Endodermal cell (in vitro differentiated cells): ENCODE measurements at regions not wholly inside any gene's neighbourhood (a gene's known extent, or its start where the extent isn't known, plus 50 kb on each side); places are given as distances from the start of the nearest gene placed in this dataset.

ENCODE experiments used
- DNase-seq: peaks from one replicate; pipeline ENCODE4 v3.0.0-alpha.2; 2017
- H3K27ac ChIP-seq: 2 replicates; pipeline ENCODE4 v1.5.1; 2013; ENCODE audit warnings: mild to moderate bottlenecking, low read depth, low read length, moderate library complexity
- H3K27me3 ChIP-seq: 2 replicates; pipeline ENCODE4 v1.6.1; 2013; ENCODE audit warnings: mild to moderate bottlenecking, low read length, moderate library complexity; ENCODE audit not compliant: insufficient read depth, control insufficient read depth, poor library complexity, severe bottlenecking
- H3K36me3 ChIP-seq: 2 replicates; pipeline ENCODE4 v1.7.0; 2013; ENCODE audit warnings: mild to moderate bottlenecking, low read length, moderate library complexity; ENCODE audit not compliant: control insufficient read depth, insufficient read depth
- H3K4me1 ChIP-seq: one replicate; pipeline ENCODE4 v1.7.0; 2013; ENCODE audit warnings: low read length; ENCODE audit not compliant: control insufficient read depth, insufficient read depth
- H3K4me3 ChIP-seq: 2 replicates; pipeline ENCODE4 v1.5.1; 2013; ENCODE audit warnings: mild to moderate bottlenecking, low read length, moderate library complexity
- H3K9ac ChIP-seq: 2 replicates; pipeline ENCODE4 v1.6.1; 2013; ENCODE audit warnings: mild to moderate bottlenecking, low read length, moderate library complexity; ENCODE audit not compliant: poor library complexity, severe bottlenecking; ENCODE audit errors: extremely low read depth
- H3K9me3 ChIP-seq: 2 replicates; pipeline ENCODE4 v1.6.1; 2013; ENCODE audit warnings: mild to moderate bottlenecking, low read length, moderate library complexity; ENCODE audit not compliant: control insufficient read depth
- H3K27ac Mint-ChIP-seq: 2 replicates; pipeline ENCODE4 v1.8.0; 2020; ENCODE audit warnings: mixed read lengths
- H3K27me3 Mint-ChIP-seq: 2 replicates; pipeline ENCODE4 v1.8.0; 2021; ENCODE audit warnings: mild to moderate bottlenecking, mixed read lengths; ENCODE audit not compliant: insufficient read depth
- H3K36me3 Mint-ChIP-seq: 2 replicates; pipeline ENCODE4 v1.8.0; 2020; ENCODE audit warnings: low read depth, mixed read lengths
- H3K4me1 Mint-ChIP-seq: 2 replicates; pipeline ENCODE4 v1.8.0; 2020; ENCODE audit warnings: mixed read lengths
- H3K4me3 Mint-ChIP-seq: 2 replicates; pipeline ENCODE4 v1.8.0; 2020; ENCODE audit warnings: mild to moderate bottlenecking, moderate library complexity, mixed read lengths
- H3K9me3 Mint-ChIP-seq: 2 replicates; pipeline ENCODE4 v1.8.0; 2020; ENCODE audit warnings: mild to moderate bottlenecking, mixed read lengths
- CTCF ChIP-seq: fragments of 200-600 bp; sonication (generic); conservative IDR thresholded peaks from 2 replicates; pipeline ENCODE4 v1.5.0; 2021; ENCODE audit warnings: antibody characterized with exemption, mild to moderate bottlenecking
- WGBS, 2 experiments: methylation state at CpG; one replicate each; pipeline versions ENCODE4 v1.1.5 to v1.1.7; 2013; ENCODE audit warnings: missing lambda C conversion rate in 2 of 2, mixed read lengths in 1 of 2; ENCODE audit not compliant: insufficient coverage in 1 of 2, insufficient read length in 1 of 2; 5-methylcytosine and 5-hydroxymethylcytosine counted together

GRCh38 chr11:10634407-10634806 is 59.1 kb downstream of the IRAG1 start:
- no peaks in the 10 kb centered on the region for H3K36me3 Mint-ChIP-seq
- H3K27me3 Mint-ChIP-seq: peaks cover 1% of the 10 kb centered on the region
- H3K4me1 Mint-ChIP-seq: no peaks in the 10 kb centered on the region
- H3K4me3 Mint-ChIP-seq: no peak overlapping the region
- no peak overlapping the region for H3K4me3 ChIP-seq
- H3K9me3 Mint-ChIP-seq: no peaks in the 10 kb centered on the region
- H3K9me3 ChIP-seq: no peaks in the 10 kb centered on the region
- no peaks in the 10 kb centered on the region for H3K27me3 ChIP-seq
- no peak overlapping the region for H3K27ac Mint-ChIP-seq
- H3K36me3 ChIP-seq: no peaks in the 10 kb centered on the region
- 83 to 98% methylated on average over 2 to 3 of the region's 3 CpGs for WGBS, 2 experiments
- H3K9ac ChIP-seq: no peak overlapping the region
- no peak overlapping the region for H3K27ac ChIP-seq
- TF ChIP-seq CTCF: no peak
- H3K4me1 ChIP-seq: no peaks in the 10 kb centered on the region
- DNase-seq: peak; percentile 4

DNA sequence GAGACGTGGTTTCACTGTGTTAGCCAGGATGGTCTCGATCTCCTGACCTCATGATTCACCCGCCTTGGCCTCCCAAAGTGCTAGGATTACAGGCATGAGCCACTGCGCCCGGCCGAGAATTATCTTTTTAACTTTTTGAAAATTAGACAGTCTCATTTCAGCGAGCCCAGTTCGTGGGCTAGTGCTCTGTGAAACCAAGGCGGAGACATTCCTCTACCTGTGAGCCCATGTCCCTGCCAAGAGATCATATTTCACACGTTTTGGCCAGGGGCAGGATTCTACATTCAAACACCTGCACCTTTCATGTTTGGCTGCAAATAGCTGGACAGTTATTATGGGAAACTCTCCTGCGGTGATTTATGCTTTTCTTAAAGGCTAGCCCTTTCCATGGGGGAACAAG is 60.3 kb downstream of the IRAG1 start:
- 87 to 90% methylated on average over 9 to 11 of the region's 11 CpGs for WGBS, 2 experiments
- Mint-ChIP-seq H3K27ac (no peak overlapping the region), H3K36me3 (no peaks in the 10 kb centered on the region), H3K4me3 (no peak overlapping the region), H3K4me1 (no peaks in the 10 kb centered on the region), H3K9me3 (no peaks in the 10 kb centered on the region), H3K27me3 (peaks cover 1% of the 10 kb centered on the region)
- DNase-seq: peak; percentile 27
- Histone ChIP-seq H3K4me3 (no peak overlapping the region), H3K9ac (no peak overlapping the region), H3K4me1 (no peaks in the 10 kb centered on the region), H3K27me3 (no peaks in the 10 kb centered on the region), H3K9me3 (no peaks in the 10 kb centered on the region), H3K27ac (no peak overlapping the region), H3K36me3 (no peaks in the 10 kb centered on the region)
- no peak for TF ChIP-seq CTCF

DNA sequence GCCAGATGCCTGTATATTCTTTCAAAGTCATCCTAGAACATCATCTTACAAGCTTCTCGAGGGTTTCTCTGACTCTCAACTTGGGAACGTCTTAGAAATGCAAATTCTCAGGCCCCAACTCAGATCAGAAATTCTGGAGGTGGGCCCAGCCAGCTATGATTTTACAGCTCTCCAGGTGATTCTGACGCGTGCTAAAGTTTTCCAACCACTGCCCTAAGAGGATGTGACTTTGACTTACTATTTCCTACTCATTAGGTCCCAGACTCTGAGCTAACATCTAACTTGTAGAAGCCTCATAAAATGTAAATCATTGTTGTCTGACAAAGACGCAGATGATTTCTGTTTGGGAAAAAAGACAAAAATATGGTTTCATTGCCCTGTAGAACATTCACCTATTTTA is 61.1 kb downstream of the IRAG1 start:
- H3K27me3 ChIP-seq: no peaks in the 10 kb centered on the region
- Mint-ChIP-seq H3K9me3 (no peaks in the 10 kb centered on the region), H3K27me3 (peaks cover 1% of the 10 kb centered on the region), H3K4me1 (no peaks in the 10 kb centered on the region), H3K36me3 (no peaks in the 10 kb centered on the region), H3K27ac (no peak overlapping the region), H3K4me3 (no peak overlapping the region)
- no peak overlapping the region for H3K9ac ChIP-seq
- no peaks in the 10 kb centered on the region for H3K9me3 ChIP-seq
- no peak overlapping the region for H3K27ac ChIP-seq
- peak; percentile 3 for DNase-seq
- TF ChIP-seq CTCF: no peak
- H3K4me1 ChIP-seq: no peaks in the 10 kb centered on the region
- WGBS, 2 experiments: 90 to 95% methylated on average over 5 of the region's 5 CpGs
- no peak overlapping the region for H3K4me3 ChIP-seq
- H3K36me3 ChIP-seq: no peaks in the 10 kb centered on the region
